ENCODE measurements at regions not wholly inside any gene's neighbourhood (a gene's known extent, or its start where the extent isn't known, plus 50 kb on each side); places are given as distances from the start of the nearest gene placed in this dataset.

DNA sequence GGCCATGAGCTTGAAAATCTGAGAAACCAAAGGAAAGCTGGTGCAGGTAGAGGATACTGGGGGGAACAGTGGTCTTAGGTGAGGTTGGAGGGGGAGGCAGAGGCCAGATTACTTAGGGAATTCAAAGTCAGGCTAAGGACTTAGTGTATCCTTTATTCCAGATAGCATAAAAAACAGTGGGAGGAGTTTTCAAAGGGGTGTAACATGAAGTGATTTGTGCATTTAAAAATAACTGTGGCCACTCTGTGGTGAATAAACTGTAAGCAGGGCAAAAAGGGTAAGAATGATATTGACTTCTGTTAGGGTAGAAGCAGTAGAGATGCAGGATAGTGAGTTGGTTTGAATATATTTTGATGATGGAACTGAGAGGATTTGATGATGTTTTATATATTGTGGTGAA lies 313.2 kb downstream of the EMP1 start:
- TF ChIP-seq, protein P1, sequence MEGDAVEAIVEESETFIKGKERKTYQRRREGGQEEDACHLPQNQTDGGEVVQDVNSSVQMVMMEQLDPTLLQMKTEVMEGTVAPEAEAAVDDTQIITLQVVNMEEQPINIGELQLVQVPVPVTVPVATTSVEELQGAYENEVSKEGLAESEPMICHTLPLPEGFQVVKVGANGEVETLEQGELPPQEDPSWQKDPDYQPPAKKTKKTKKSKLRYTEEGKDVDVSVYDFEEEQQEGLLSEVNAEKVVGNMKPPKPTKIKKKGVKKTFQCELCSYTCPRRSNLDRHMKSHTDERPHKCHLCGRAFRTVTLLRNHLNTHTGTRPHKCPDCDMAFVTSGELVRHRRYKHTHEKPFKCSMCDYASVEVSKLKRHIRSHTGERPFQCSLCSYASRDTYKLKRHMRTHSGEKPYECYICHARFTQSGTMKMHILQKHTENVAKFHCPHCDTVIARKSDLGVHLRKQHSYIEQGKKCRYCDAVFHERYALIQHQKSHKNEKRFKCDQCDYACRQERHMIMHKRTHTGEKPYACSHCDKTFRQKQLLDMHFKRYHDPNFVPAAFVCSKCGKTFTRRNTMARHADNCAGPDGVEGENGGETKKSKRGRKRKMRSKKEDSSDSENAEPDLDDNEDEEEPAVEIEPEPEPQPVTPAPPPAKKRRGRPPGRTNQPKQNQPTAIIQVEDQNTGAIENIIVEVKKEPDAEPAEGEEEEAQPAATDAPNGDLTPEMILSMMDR (IDR thresholded peaks at IDR 0.05; ENCODE audit: low read depth, low read length, poor library complexity, severe bottlenecking): no peak
- TF ChIP-seq EZH2phosphoT487 (IDR thresholded peaks at IDR 0.05; ENCODE audit: borderline replicate concordance, low read length): no peak
